GM23248 (cell line): ENCODE measurements at regions not wholly inside any gene's neighbourhood (a gene's known extent, or its start where the extent isn't known, plus 50 kb on each side); places are given as distances from the start of the nearest gene placed in this dataset.

Experiments
- EZH2 ChIP-seq: fragments of 200-600 bp; sonication (generic); IDR thresholded peaks from 2 replicates; pipeline ENCODE4 v1.6.1; 2018; ENCODE audit warnings: antibody characterized with exemption, mild to moderate bottlenecking; ENCODE audit not compliant: insufficient read depth, poor library complexity, severe bottlenecking
- EZH2phosphoT487 ChIP-seq: fragments of 200-600 bp; sonication (generic); IDR thresholded peaks from 2 replicates; pipeline ENCODE4 v1.6.1; 2018; ENCODE audit warnings: antibody characterized with exemption, moderate library complexity, mild to moderate bottlenecking, low read depth; ENCODE audit not compliant: insufficient read depth

- no peak for TF ChIP-seq EZH2
- no peak for TF ChIP-seq EZH2phosphoT487
Measured at GRCh38 chr12:5247144-5247543, 184.8 kb upstream of the NTF3 start.
